Upper lobe of left lung (tissue), 4 donors: ENCODE measurements at regions not wholly inside any gene's neighbourhood (a gene's known extent, or its start where the extent isn't known, plus 50 kb on each side); places are given as distances from the start of the nearest gene placed in this dataset.

Experiments used
- CTCF ChIP-seq, 6 experiments: fragments of 450-650 bp in 4 of 6; fragments of 200-600 bp in 2 of 6; sonication (generic) in 2 of 6; IDR thresholded peaks; one replicate each; pipeline ENCODE4 v1.5.1; 2016 to 2019; ENCODE audit warnings: antibody characterized with exemption in 6 of 6
- EP300 ChIP-seq, 4 donors: sonication (generic); formaldehyde crosslinking; IDR thresholded peaks; one replicate each; pipeline ENCODE4 v1.5.1; 2017; ENCODE audit warnings: antibody characterized with exemption in 4 of 4, control low read depth in 2 of 4
- POLR2A ChIP-seq, 4 donors: fragments of 450-650 bp; IDR thresholded peaks; one replicate each; pipeline ENCODE4 v1.5.1; 2016 to 2017; ENCODE audit warnings: antibody characterized with exemption in 4 of 4, mild to moderate bottlenecking in 2 of 4
- POLR2AphosphoS5 ChIP-seq, 2 donors: sonication (generic); formaldehyde crosslinking; IDR thresholded peaks; one replicate each; pipeline ENCODE4 v1.5.1; 2017; ENCODE audit warnings: antibody characterized with exemption in 2 of 2

GRCh38 chr15:69624155-69624520, 171.5 kb downstream of the RPLP1 start:
- TF ChIP-seq EP300 (IDR thresholded peaks at IDR 0.05) (no peak), CTCF (IDR thresholded peaks at IDR 0.05) (no peak), POLR2A (IDR thresholded peaks at IDR 0.05) (no peak), POLR2AphosphoS5 (IDR thresholded peaks at IDR 0.05) (no peak)
